HAP-1 (cell line): ENCODE measurements at regions not wholly inside any gene's neighbourhood (a gene's known extent, or its start where the extent isn't known, plus 50 kb on each side); places are given as distances from the start of the nearest gene placed in this dataset.
"Not testable (repeated sequence)": the region's sequence is repeated elsewhere in the genome, so short reads cannot be mapped to it uniquely, and the experiment has no call there.

Source experiments
- DNase-seq, 2 experiments: peaks; one replicate each; pipeline ENCODE4 v3.0.0-alpha.2; 2016 to 2020; ENCODE audit warnings: low spot score in 2 of 2
- H3K27me3 ChIP-seq: fragments of 250-450 bp; sonication (Bioruptor Pico); 2 replicates; pipeline ENCODE4 v1.5.1; 2020; ENCODE audit warnings: low read depth, mild to moderate bottlenecking, moderate library complexity
- H3K36me3 ChIP-seq: fragments of 250-450 bp; sonication (Bioruptor Pico); replicated peaks from 2 replicates; pipeline ENCODE4 v1.5.1; 2020; ENCODE audit warnings: mild to moderate bottlenecking
- H3K4me1 ChIP-seq: fragments of 250-450 bp; sonication (Bioruptor Pico); 2 replicates; pipeline ENCODE4 v1.5.1; 2020; ENCODE audit warnings: mild to moderate bottlenecking
- H3K4me3 ChIP-seq: fragments of 250-450 bp; sonication (Bioruptor Pico); 2 replicates; pipeline ENCODE4 v1.5.1; 2020; ENCODE audit warnings: mild to moderate bottlenecking, moderate library complexity
- H3K9me3 ChIP-seq: fragments of 250-450 bp; sonication (Bioruptor Pico); 2 replicates; pipeline ENCODE4 v1.5.1; 2020; ENCODE audit warnings: mild to moderate bottlenecking, moderate library complexity
- in situ Hi-C: fragments of 300-500 bp; cut with MboI; formaldehyde crosslinking; loops from 3 replicates; pipeline ENCODE4 v1.14.3; 2020; ENCODE audit warnings: low sequenced_read_pairs, inconsistent platforms, mixed read lengths

GRCh38 chr21:35274090-35274489, 225.0 kb upstream of the RUNX1 start:
- Histone ChIP-seq H3K4me3 (no peak overlapping the region), H3K27me3 (no peaks in the 10 kb centered on the region), H3K9me3 (no peaks in the 10 kb centered on the region), H3K36me3 (no peaks in the 10 kb centered on the region), H3K4me1 (no peaks in the 10 kb centered on the region)
- DNase-seq, result no peak
- in situ Hi-C loops, result no loop called here

DNA sequence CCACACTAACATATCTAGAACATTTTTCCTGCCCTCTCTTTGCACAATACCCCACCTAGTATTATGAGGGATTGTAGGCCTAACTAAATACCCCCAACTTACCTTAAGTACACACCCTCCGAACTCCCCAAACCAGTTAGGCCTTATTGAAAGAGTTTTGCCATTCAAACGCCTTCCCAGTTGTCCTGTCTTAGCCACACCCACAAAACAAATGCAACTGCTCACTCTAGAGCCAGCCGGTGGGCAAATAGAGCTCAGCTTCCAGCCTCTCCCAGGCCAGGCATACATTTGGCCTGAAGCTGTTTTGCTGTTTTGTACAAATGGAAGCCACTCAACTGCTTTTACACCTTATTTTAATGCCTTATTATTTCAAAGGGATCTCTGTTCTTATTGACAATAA, 224.2 kb upstream of the RUNX1 start:
- in situ Hi-C loops, result no loop called here

DNA sequence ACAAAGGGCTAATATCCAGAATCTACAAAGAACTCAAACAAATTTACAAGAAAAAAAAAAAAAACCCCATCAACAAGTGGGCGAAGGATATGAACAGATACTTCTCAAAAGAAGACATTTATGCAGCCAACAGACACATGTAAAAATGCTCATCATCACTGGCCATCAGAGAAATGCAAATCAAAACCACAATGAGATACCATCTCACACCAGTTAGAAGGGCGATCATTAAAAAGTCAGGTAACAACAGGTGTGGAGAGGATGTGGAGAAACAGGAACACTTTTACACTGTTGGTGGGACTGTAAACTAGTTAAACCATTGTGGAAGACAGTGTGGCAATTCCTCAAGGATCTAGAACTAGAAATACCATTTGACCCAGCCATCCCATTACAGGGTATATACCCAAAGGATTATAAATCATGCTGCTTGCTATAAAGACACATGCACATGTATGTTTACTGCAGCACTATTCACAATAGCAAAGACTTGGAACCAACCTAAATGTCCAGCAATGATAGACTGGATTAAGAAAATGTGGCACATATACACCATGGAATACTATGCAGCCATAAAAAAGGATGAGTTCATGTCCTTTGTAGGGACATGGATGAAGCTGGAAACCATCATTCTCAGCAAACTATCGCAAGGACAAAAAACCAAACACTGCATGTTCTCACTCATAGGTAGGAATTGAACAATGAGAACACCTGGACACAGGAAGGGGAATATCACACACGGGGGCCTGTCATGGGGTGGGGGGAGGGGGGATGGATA, 222.4 kb upstream of the RUNX1 start:
- H3K4me3 ChIP-seq, DNase-seq, H3K4me1 ChIP-seq, H3K9me3 ChIP-seq, H3K36me3 ChIP-seq, H3K27me3 ChIP-seq, in situ Hi-C loops: not testable (repeated sequence)

More for the DNA sequence above, 224.2 kb upstream of the RUNX1 start:
- DNase-seq, result no peak
- Histone ChIP-seq H3K4me1 (no peaks in the 10 kb centered on the region), H3K9me3 (no peaks in the 10 kb centered on the region), H3K27me3 (no peaks in the 10 kb centered on the region), H3K4me3 (no peak overlapping the region), H3K36me3 (no peaks in the 10 kb centered on the region)

- Histone ChIP-seq H3K9me3 (no peaks in the 10 kb centered on the region), H3K27me3 (no peaks in the 10 kb centered on the region), H3K36me3 (no peaks in the 10 kb centered on the region), H3K4me1 (no peaks in the 10 kb centered on the region), H3K4me3 (no peak overlapping the region)
- in situ Hi-C loops, result no loop called here
- no peak for DNase-seq
Measured at GRCh38 chr21:35268817-35269216, 219.7 kb upstream of the RUNX1 start.

DNA sequence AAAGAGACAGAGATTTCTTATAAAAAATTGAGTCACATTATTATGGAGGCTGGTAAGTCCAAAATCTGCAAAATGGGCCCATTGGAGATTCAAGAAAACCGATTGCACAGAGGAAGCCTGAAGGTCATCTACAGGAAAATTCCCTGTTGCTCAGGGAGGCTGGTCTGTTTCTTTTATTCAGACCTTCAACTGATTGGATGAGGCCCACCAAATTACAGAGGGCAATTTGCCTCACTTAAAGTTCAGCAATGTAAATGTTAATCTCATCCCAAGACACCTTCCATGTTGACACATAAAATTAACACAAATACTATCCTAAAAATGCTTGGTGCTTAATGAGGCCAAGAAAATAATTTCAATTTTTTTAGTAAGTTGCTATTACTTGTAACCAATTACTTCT, 219.2 kb upstream of the RUNX1 start:
- in situ Hi-C loops, result no loop called here
- no peaks in the 10 kb centered on the region for H3K9me3 ChIP-seq

DNA sequence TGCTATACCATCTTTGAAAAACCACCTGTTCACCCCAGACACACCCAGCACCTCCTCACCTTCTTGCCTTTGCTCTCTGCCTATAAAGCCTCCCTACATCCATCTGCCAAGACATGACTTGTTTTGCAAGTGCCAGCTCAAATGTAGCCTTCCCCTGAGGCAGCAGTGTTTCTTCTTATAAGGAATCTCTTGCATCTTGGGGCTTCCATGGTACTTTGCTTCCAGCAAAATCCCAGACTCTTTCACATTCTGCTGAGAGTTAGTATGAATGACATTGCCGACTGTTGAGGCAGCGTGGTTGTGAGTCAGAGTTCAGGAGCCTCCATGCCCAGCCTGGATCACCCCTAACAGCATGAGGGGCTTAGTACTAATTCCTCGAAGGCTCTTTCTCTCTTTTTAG, 217.4 kb upstream of the RUNX1 start:
- H3K27me3 ChIP-seq, result no peaks in the 10 kb centered on the region

More for the DNA sequence above, 219.2 kb upstream of the RUNX1 start:
- no peaks in the 10 kb centered on the region for H3K36me3 ChIP-seq
- DNase-seq, result no peak
- no peaks in the 10 kb centered on the region for H3K27me3 ChIP-seq
- H3K4me1 ChIP-seq, result no peaks in the 10 kb centered on the region
- H3K4me3 ChIP-seq, result no peak overlapping the region

GRCh38 chr21:35265170-35265877, 216.2 kb upstream of the RUNX1 start:
- DNase-seq, result no peak
- H3K9me3 ChIP-seq, result no peaks in the 10 kb centered on the region
- no peak overlapping the region for H3K4me3 ChIP-seq
- H3K27me3 ChIP-seq, result no peaks in the 10 kb centered on the region
- in situ Hi-C loops, result no loop called here
- H3K4me1 ChIP-seq, result no peaks in the 10 kb centered on the region
- H3K36me3 ChIP-seq, result no peaks in the 10 kb centered on the region

More for the DNA sequence above, 217.4 kb upstream of the RUNX1 start:
- in situ Hi-C loops, result no loop called here
- Histone ChIP-seq H3K9me3 (no peaks in the 10 kb centered on the region), H3K4me1 (no peaks in the 10 kb centered on the region), H3K36me3 (no peaks in the 10 kb centered on the region), H3K4me3 (no peak overlapping the region)
- DNase-seq, result no peak

DNA sequence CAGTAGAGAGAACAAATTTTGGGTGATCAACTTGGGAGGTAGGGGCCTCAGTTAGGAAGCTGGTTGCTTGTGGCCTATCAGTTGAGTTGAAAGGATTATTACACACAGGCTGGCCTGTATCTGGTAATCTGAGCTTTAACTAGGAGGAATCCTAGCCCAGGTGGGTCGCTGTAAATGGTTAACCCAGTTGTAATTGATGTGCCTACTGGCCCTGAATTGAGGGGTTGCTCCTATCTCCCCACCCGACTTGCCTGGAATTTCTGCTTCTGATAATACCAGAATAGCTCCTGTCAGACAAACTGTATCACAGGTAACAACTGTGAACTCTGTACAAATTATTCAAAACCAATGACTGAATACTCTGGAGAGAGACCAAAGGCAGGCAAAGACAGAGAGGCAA, 210.4 kb upstream of the RUNX1 start:
- no peaks in the 10 kb centered on the region for H3K9me3 ChIP-seq
- in situ Hi-C loops, result no loop called here
- no peak for DNase-seq
- no peaks in the 10 kb centered on the region for H3K4me1 ChIP-seq
- H3K36me3 ChIP-seq, result no peaks in the 10 kb centered on the region
- H3K4me3 ChIP-seq, result no peak overlapping the region
- no peaks in the 10 kb centered on the region for H3K27me3 ChIP-seq

DNA sequence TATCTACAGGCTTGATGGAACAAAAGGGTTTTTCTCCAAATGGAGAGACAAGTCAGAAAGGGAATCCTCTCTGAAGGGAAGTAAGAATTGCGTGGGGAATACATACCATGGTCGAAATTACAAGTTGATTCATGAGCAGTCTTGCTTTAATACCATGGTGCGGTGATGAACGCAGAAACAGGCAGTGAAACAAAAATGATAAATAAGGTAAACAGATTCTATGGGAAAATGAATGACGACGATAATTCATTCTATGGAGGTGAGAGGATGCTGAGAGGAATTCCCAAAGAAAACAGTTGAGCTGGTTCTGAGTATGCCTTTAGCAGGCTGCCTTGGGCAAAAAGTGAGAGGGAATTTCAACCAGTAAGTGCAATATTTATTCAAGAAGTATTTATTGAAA, 209.4 kb upstream of the RUNX1 start:
- H3K4me1 ChIP-seq, result no peaks in the 10 kb centered on the region
- DNase-seq, result no peak
- H3K36me3 ChIP-seq, result no peaks in the 10 kb centered on the region
- H3K9me3 ChIP-seq, result no peaks in the 10 kb centered on the region
- in situ Hi-C loops, result no loop called here
- no peaks in the 10 kb centered on the region for H3K27me3 ChIP-seq
- H3K4me3 ChIP-seq, result no peak overlapping the region

DNA sequence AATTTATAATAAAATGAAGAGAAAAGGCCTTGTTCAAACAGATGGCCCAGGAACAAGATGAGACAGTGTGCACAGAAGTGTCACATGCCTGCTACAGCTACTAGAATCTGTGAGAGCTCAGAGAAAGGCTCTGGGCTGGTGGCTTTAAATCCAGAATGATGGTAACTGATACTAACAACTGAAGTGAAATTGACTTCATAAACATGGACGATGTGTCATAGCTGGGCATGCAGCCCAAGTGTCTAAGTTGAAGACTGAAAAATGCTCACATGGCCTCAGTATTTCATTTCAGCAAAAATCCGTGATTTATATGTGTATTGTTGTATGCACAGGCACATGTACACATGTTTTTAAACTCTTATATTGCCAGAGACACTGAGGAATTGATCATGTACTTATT, 208.3 kb upstream of the RUNX1 start:
- Histone ChIP-seq H3K36me3 (no peaks in the 10 kb centered on the region), H3K27me3 (no peaks in the 10 kb centered on the region), H3K4me1 (no peaks in the 10 kb centered on the region), H3K9me3 (no peaks in the 10 kb centered on the region), H3K4me3 (no peak overlapping the region)
- DNase-seq, result no peak
- in situ Hi-C loops, result no loop called here

DNA sequence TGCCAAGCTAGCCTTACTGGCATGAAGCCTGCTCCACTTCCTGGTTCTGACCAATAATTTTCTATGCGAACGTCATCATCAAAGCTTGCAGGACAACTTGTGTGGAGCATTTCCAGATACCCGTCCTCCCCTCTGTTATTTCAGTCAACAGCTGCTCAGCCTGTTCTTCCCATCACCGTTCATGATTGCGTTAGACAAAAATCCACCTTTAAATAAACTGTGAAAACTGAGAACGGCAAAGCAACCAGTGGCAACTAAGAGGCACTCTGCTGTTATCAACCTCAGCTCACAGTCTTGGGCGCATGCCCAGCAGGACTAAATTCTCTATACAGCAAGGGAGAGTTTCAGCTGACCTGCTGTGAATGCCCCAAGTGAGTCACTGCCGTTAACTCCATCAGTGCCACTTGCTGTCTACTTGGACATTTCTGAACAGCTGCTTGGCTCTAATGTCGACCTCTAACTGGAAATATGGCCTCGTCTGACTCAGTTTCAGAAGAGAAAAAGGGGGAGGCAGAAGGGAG, 207.4 kb upstream of the RUNX1 start:
- no peaks in the 10 kb centered on the region for H3K4me1 ChIP-seq
- in situ Hi-C loops, result no loop called here
- no peaks in the 10 kb centered on the region for H3K27me3 ChIP-seq
- H3K4me3 ChIP-seq, result no peak overlapping the region
- DNase-seq, result no peak
- no peaks in the 10 kb centered on the region for H3K36me3 ChIP-seq
- no peaks in the 10 kb centered on the region for H3K9me3 ChIP-seq

DNA sequence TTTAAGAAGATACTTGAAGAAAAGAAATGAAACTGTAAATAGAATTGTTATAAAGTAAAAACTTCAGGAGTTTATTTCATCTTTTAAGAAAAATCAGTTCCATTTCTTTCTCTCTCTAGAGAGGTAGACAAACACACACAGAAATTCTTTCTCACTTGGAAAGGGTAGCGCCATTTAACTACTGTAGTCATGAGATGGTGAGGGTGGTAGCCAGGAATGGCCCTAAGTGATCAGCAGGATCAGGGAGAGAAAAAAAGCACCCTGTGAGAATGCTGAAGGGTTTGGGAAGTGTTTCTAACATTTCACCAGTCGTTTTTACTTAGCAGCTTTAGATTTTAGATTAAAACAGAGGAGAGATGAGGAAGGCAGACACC, 205.7 kb upstream of the RUNX1 start:
- Histone ChIP-seq H3K36me3 (no peaks in the 10 kb centered on the region), H3K4me1 (no peaks in the 10 kb centered on the region), H3K9me3 (no peaks in the 10 kb centered on the region), H3K4me3 (no peak overlapping the region), H3K27me3 (no peaks in the 10 kb centered on the region)
- in situ Hi-C loops, result no loop called here
- no peak for DNase-seq

DNA sequence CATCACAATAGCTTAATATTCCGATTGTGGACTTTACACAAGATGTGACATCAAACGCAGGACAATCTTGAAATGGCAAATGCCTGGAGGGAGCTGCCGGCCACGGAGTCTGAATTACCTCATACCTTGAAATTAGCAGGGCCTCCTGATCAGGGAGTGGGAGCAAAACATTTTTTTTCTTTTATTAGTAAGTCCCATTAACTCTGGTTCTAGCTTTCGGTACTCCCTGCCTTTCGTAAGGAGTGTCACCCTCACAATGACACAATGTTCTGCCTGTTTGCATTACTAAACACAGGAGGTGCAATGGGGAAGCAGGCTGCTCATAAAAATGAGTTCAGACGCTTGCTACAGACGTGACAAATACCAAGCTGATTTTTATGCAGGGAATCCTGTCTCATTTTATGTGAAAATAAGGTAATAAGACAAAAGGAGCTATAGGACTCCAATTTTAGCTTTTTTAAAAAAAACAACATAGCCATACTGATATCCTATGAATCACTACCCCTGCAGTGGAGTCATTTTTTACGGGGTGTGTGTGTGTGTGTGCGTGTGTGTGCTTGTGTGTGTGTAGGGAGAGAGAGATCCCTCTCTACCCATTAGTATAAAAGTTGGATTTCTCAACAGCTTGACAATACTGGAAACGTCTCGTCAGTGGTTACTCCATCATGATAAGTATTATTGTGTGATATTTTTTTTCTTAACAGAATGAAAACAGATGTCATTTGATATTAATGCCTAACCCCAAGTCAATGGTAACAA, 205.1 kb upstream of the RUNX1 start:
- H3K9me3 ChIP-seq, result no peaks in the 10 kb centered on the region
- H3K27me3 ChIP-seq, result no peaks in the 10 kb centered on the region
- in situ Hi-C loops, result no loop called here
- no peak for DNase-seq
- no peaks in the 10 kb centered on the region for H3K4me1 ChIP-seq
- no peak overlapping the region for H3K4me3 ChIP-seq
- H3K36me3 ChIP-seq, result no peaks in the 10 kb centered on the region

GRCh38 chr21:35252831-35253230, 203.7 kb upstream of the RUNX1 start:
- H3K4me3 ChIP-seq, result no peak overlapping the region
- no peaks in the 10 kb centered on the region for H3K27me3 ChIP-seq
- no peak for DNase-seq
- no peaks in the 10 kb centered on the region for H3K36me3 ChIP-seq
- no peaks in the 10 kb centered on the region for H3K9me3 ChIP-seq
- in situ Hi-C loops, result no loop called here
- no peaks in the 10 kb centered on the region for H3K4me1 ChIP-seq
